OCI-LY7 (cell line): ENCODE measurements at regions not wholly inside any gene's neighbourhood (a gene's known extent, or its start where the extent isn't known, plus 50 kb on each side); places are given as distances from the start of the nearest gene placed in this dataset.

Source experiments
- BruUV-seq: library from RNA; stranded (reverse); fragments of 400-500 nt; replicated peaks from 2 replicates; lab custom pipeline; 2021; lab: Mats Ljungman, UMichigan
- CTCF ChIA-PET: fragments of 300-600 bp; sonication (Branson Sonifier 250); formaldehyde crosslinking; loops from one replicate; lab custom pipeline; 2022; ENCODE audit warnings: antibody characterized with exemption; ENCODE audit not compliant: unreplicated experiment; lab: Charles Lee
- POLR2A ChIA-PET: fragments of 300-600 bp; sonication (Branson Sonifier 250); formaldehyde crosslinking; loops from one replicate; lab custom pipeline; 2022; ENCODE audit warnings: antibody characterized with exemption; lab: Charles Lee
- DNase-seq: peaks from one replicate; pipeline ENCODE4 v3.0.0-alpha.2; 2015; ENCODE audit warnings: low spot score
- H2AFZ ChIP-seq: fragments of 200-600 bp; sonication (generic), shearing (Covaris generic); 2 replicates; pipeline ENCODE4 v1.6.1; 2014; ENCODE audit warnings: mild to moderate bottlenecking, antibody characterized with exemption, low read length, moderate library complexity
- H3K27ac ChIP-seq: fragments of 200-600 bp; sonication (generic); 2 replicates; pipeline ENCODE4 v1.5.1; 2014; ENCODE audit warnings: mixed run types, low read depth, mild to moderate bottlenecking, moderate library complexity, low read length, inconsistent platforms; ENCODE audit not compliant: poor library complexity, severe bottlenecking
- H3K36me3 ChIP-seq: fragments of 200-600 bp; sonication (generic); 2 replicates; pipeline ENCODE4 v1.6.1; 2014; ENCODE audit warnings: mild to moderate bottlenecking, antibody characterized with exemption, low read length, moderate library complexity, mixed read lengths; ENCODE audit not compliant: insufficient read depth
- H3K4me1 ChIP-seq: fragments of 200-600 bp; sonication (generic); 2 replicates; pipeline ENCODE4 v1.5.1; 2014; ENCODE audit warnings: mild to moderate bottlenecking, low read length; ENCODE audit not compliant: insufficient read depth, poor library complexity, severe bottlenecking
- H3K4me2 ChIP-seq: fragments of 200-600 bp; sonication (generic); 2 replicates; pipeline ENCODE4 v1.6.1; 2014; ENCODE audit warnings: mild to moderate bottlenecking, low read length
- H3K4me3 ChIP-seq: fragments of 200-600 bp; sonication (generic); 2 replicates; pipeline ENCODE4 v1.5.1; 2014; ENCODE audit warnings: mild to moderate bottlenecking, low read depth, low read length; ENCODE audit not compliant: poor library complexity, severe bottlenecking
- H3K79me2 ChIP-seq: fragments of 200-600 bp; sonication (generic); 2 replicates; pipeline ENCODE4 v1.6.1; 2016; ENCODE audit warnings: low read depth, mild to moderate bottlenecking, low read length, moderate library complexity, mixed read lengths; ENCODE audit not compliant: insufficient read depth
- H3K9me2 ChIP-seq: fragments of 200-600 bp; sonication (generic); 2 replicates; pipeline ENCODE4 v1.6.1; 2016; ENCODE audit warnings: mild to moderate bottlenecking, low read length, mixed read lengths; ENCODE audit not compliant: insufficient read depth
- H3K9me3 ChIP-seq: fragments of 200-600 bp; sonication (generic); 2 replicates; pipeline ENCODE4 v1.6.1; 2014; ENCODE audit warnings: mild to moderate bottlenecking, mixed run types, low read length, mixed read lengths
- H4K20me1 ChIP-seq: fragments of 200-600 bp; sonication (generic); 2 replicates; pipeline ENCODE4 v1.6.1; 2014; ENCODE audit warnings: mild to moderate bottlenecking, antibody characterized with exemption, low read length, moderate library complexity, mixed read lengths; ENCODE audit not compliant: insufficient read depth
- CTCF ChIP-seq: fragments of 200-600 bp; sonication (generic); conservative IDR thresholded peaks from 2 replicates; pipeline ENCODE4 v1.5.1; 2014; ENCODE audit warnings: mild to moderate bottlenecking, antibody characterized with exemption, low read length, moderate library complexity, mixed read lengths
- EZH2phosphoT487 ChIP-seq: fragments of 200-600 bp; sonication (generic); IDR thresholded peaks from 2 replicates; pipeline ENCODE4 v1.6.1; 2018; ENCODE audit warnings: low read depth, borderline replicate concordance, mild to moderate bottlenecking, mixed run types, antibody characterized with exemption, low read length, moderate library complexity, mixed read lengths
- intact Hi-C: fragments of 100-400 bp; cut with micrococcal nuclease; formaldehyde crosslinking; loops from one replicate; pipeline ENCODE4 v1.10.0; 2022; ENCODE audit not compliant: unreplicated experiment

- Histone ChIP-seq H3K9me3 (no peaks in the 10 kb centered on the region), H3K4me1 (no peaks in the 10 kb centered on the region), H3K79me2 (no peaks in the 10 kb centered on the region), H2AFZ (no peak overlapping the region), H4K20me1 (no peaks in the 10 kb centered on the region), H3K4me2 (no peak overlapping the region), H3K9me2 (no peaks in the 10 kb centered on the region), H3K4me3 (no peak overlapping the region), H3K36me3 (no peaks in the 10 kb centered on the region), H3K27ac (no peak overlapping the region)
- POLR2A ChIA-PET: no interaction called here
- no peak for DNase-seq
- no TSS peak for BruUV-seq
- CTCF ChIA-PET: no interaction called here
- intact Hi-C loops: no loop called here
- TF ChIP-seq EZH2phosphoT487 (no peak), CTCF (no peak)
Observed at GRCh38 chr14:96994999-96995398, 197.8 kb downstream of the VRK1 start.

GRCh38 chr14:96997269-96997668, 200.1 kb downstream of the VRK1 start:
- ChIA-PET POLR2A (no interaction called here), CTCF (no interaction called here)
- no peak for TF ChIP-seq CTCF
- no peak for TF ChIP-seq EZH2phosphoT487
- no peak overlapping the region for H2AFZ ChIP-seq
- no TSS peak for BruUV-seq
- no peaks in the 10 kb centered on the region for H3K9me3 ChIP-seq
- H3K4me2 ChIP-seq: no peak overlapping the region
- H3K9me2 ChIP-seq: no peaks in the 10 kb centered on the region
- no peaks in the 10 kb centered on the region for H3K4me1 ChIP-seq
- H3K36me3 ChIP-seq: no peaks in the 10 kb centered on the region
- H3K79me2 ChIP-seq: no peaks in the 10 kb centered on the region
- DNase-seq: no peak
- no peak overlapping the region for H3K4me3 ChIP-seq
- H3K27ac ChIP-seq: no peak overlapping the region
- H4K20me1 ChIP-seq: no peaks in the 10 kb centered on the region
- intact Hi-C loops: no loop called here

- no peak for DNase-seq
- no peaks in the 10 kb centered on the region for H3K79me2 ChIP-seq
- no peak overlapping the region for H3K4me2 ChIP-seq
- intact Hi-C loops: no loop called here
- H3K4me1 ChIP-seq: no peaks in the 10 kb centered on the region
- H3K9me2 ChIP-seq: no peaks in the 10 kb centered on the region
- no peak overlapping the region for H3K27ac ChIP-seq
- TF ChIP-seq EZH2phosphoT487 (no peak), CTCF (no peak)
- no peaks in the 10 kb centered on the region for H4K20me1 ChIP-seq
- no peaks in the 10 kb centered on the region for H3K36me3 ChIP-seq
- BruUV-seq: no TSS peak
- H2AFZ ChIP-seq: no peak overlapping the region
- H3K9me3 ChIP-seq: no peaks in the 10 kb centered on the region
- CTCF ChIA-PET: no interaction called here
- H3K4me3 ChIP-seq: no peak overlapping the region
- POLR2A ChIA-PET: no interaction called here
Observed at GRCh38 chr14:96997996-96998395, 200.8 kb downstream of the VRK1 start.
